ES-I3 (cell line): ENCODE measurements at regions not wholly inside any gene's neighbourhood (a gene's known extent, or its start where the extent isn't known, plus 50 kb on each side); places are given as distances from the start of the nearest gene placed in this dataset.

Experiments used
- H3K36me3 ChIP-seq: 2 replicates; pipeline ENCODE4 v1.6.1; 2013; ENCODE audit warnings: mild to moderate bottlenecking, low read length, control low read depth, moderate library complexity; ENCODE audit not compliant: insufficient read depth
- H3K4me1 ChIP-seq: 2 replicates; pipeline ENCODE4 v1.6.1; 2013; ENCODE audit warnings: mild to moderate bottlenecking, control low read depth, low read length; ENCODE audit not compliant: insufficient read depth
- H3K9ac ChIP-seq: 2 replicates; pipeline ENCODE4 v1.6.1; 2013; ENCODE audit warnings: low read depth, mild to moderate bottlenecking, low read length, moderate library complexity
- H3K9me3 ChIP-seq: 2 replicates; pipeline ENCODE4 v1.6.1; 2013; ENCODE audit warnings: mild to moderate bottlenecking, low read length, moderate library complexity; ENCODE audit not compliant: control insufficient read depth, insufficient read depth

- Histone ChIP-seq H3K9ac (no peak overlapping the region), H3K4me1 (peaks cover 4% of the 10 kb centered on the region; the same call in 1 of the 2 replicates), H3K9me3 (no peaks in the 10 kb centered on the region)
Observed at GRCh38 chr2:175579646-175580045, 398.1 kb upstream of the ATP5MC3 start.

GRCh38 chr2:175577368-175577970, 396.0 kb upstream of the ATP5MC3 start:
- Histone ChIP-seq H3K4me1 (peaks cover 4% of the 10 kb centered on the region; the same call in 1 of the 2 replicates), H3K9ac (no peak overlapping the region), H3K9me3 (no peaks in the 10 kb centered on the region), H3K36me3 (no peaks in the 10 kb centered on the region)

More at GRCh38 chr2:175579646-175580045, 398.1 kb upstream of the ATP5MC3 start:
- no peaks in the 10 kb centered on the region for H3K36me3 ChIP-seq

- Histone ChIP-seq H3K4me1 (peaks cover 4% of the 10 kb centered on the region; the same call in 1 of the 2 replicates), H3K9me3 (no peaks in the 10 kb centered on the region), H3K9ac (no peak overlapping the region)
Observed at GRCh38 chr2:175576875-175577274, 395.4 kb upstream of the ATP5MC3 start.

GRCh38 chr2:175576270-175576669, 394.8 kb upstream of the ATP5MC3 start:
- Histone ChIP-seq H3K36me3 (no peaks in the 10 kb centered on the region), H3K9me3 (no peaks in the 10 kb centered on the region), H3K4me1 (peaks cover 4% of the 10 kb centered on the region; the same call in 1 of the 2 replicates), H3K9ac (no peak overlapping the region)

More at GRCh38 chr2:175576875-175577274, 395.4 kb upstream of the ATP5MC3 start:
- no peaks in the 10 kb centered on the region for H3K36me3 ChIP-seq

GRCh38 chr2:175575346-175576258, 394.1 kb upstream of the ATP5MC3 start:
- H3K36me3 ChIP-seq: no peaks in the 10 kb centered on the region
- peaks cover 1% of the 10 kb centered on the region; the same call in 1 of the 2 replicates for H3K4me1 ChIP-seq
- H3K9ac ChIP-seq: no peak overlapping the region
- H3K9me3 ChIP-seq: no peaks in the 10 kb centered on the region

- Histone ChIP-seq H3K36me3 (no peaks in the 10 kb centered on the region), H3K9ac (no peak overlapping the region), H3K9me3 (no peaks in the 10 kb centered on the region), H3K4me1 (no peaks in the 10 kb centered on the region)
Observed at GRCh38 chr2:175574069-175574468, 392.6 kb upstream of the ATP5MC3 start.

- Histone ChIP-seq H3K36me3 (no peaks in the 10 kb centered on the region), H3K4me1 (no peaks in the 10 kb centered on the region; the same call in 1 of the 2 replicates), H3K9me3 (no peaks in the 10 kb centered on the region), H3K9ac (no peak overlapping the region)
Observed at GRCh38 chr2:175571078-175571653, 389.7 kb upstream of the ATP5MC3 start.

- no peaks in the 10 kb centered on the region for H3K36me3 ChIP-seq
- H3K9me3 ChIP-seq: no peaks in the 10 kb centered on the region
Observed at GRCh38 chr2:175568109-175568730, 386.7 kb upstream of the ATP5MC3 start.

GRCh38 chr2:175567435-175568061, 386.0 kb upstream of the ATP5MC3 start:
- Histone ChIP-seq H3K9me3 (no peaks in the 10 kb centered on the region), H3K4me1 (no peaks in the 10 kb centered on the region; the same call in 1 of the 2 replicates), H3K36me3 (no peaks in the 10 kb centered on the region), H3K9ac (no peak overlapping the region)

More at GRCh38 chr2:175568109-175568730, 386.7 kb upstream of the ATP5MC3 start:
- H3K4me1 ChIP-seq: no peaks in the 10 kb centered on the region; the same call in 1 of the 2 replicates
- no peak overlapping the region for H3K9ac ChIP-seq

- no peaks in the 10 kb centered on the region for H3K36me3 ChIP-seq
- peaks cover 10% of the 10 kb centered on the region; the same call in 1 of the 2 replicates for H3K4me1 ChIP-seq
- H3K9me3 ChIP-seq: no peaks in the 10 kb centered on the region
- H3K9ac ChIP-seq: no peak overlapping the region
Observed at GRCh38 chr2:175560521-175561169, 379.1 kb upstream of the ATP5MC3 start.

- Histone ChIP-seq H3K9ac (no peak overlapping the region), H3K4me1 (peaks cover 10% of the 10 kb centered on the region; the same call in 1 of the 2 replicates), H3K9me3 (no peaks in the 10 kb centered on the region), H3K36me3 (no peaks in the 10 kb centered on the region)
Observed at GRCh38 chr2:175559613-175560012, 378.1 kb upstream of the ATP5MC3 start.

- Histone ChIP-seq H3K9me3 (no peaks in the 10 kb centered on the region), H3K36me3 (no peaks in the 10 kb centered on the region), H3K9ac (no peak overlapping the region), H3K4me1 (peaks cover 10% of the 10 kb centered on the region; the same call in 1 of the 2 replicates)
Observed at GRCh38 chr2:175557810-175558377, 376.4 kb upstream of the ATP5MC3 start.

GRCh38 chr2:175553910-175554309, 372.4 kb upstream of the ATP5MC3 start:
- Histone ChIP-seq H3K4me1 (no peaks in the 10 kb centered on the region), H3K36me3 (no peaks in the 10 kb centered on the region), H3K9me3 (no peaks in the 10 kb centered on the region), H3K9ac (no peak overlapping the region)
